GM19035 (cell line): ENCODE measurements at regions not wholly inside any gene's neighbourhood (a gene's known extent, or its start where the extent isn't known, plus 50 kb on each side); places are given as distances from the start of the nearest gene placed in this dataset.
"Not testable (repeated sequence)": the region's sequence is repeated elsewhere in the genome, so short reads cannot be mapped to it uniquely, and the experiment has no call there.

Experiments used
- ATAC-seq: cut with Tn5 transposase; IDR thresholded peaks from one replicate; pipeline ENCODE4 v1.9.1; 2021; ENCODE audit not compliant: unreplicated experiment

DNA sequence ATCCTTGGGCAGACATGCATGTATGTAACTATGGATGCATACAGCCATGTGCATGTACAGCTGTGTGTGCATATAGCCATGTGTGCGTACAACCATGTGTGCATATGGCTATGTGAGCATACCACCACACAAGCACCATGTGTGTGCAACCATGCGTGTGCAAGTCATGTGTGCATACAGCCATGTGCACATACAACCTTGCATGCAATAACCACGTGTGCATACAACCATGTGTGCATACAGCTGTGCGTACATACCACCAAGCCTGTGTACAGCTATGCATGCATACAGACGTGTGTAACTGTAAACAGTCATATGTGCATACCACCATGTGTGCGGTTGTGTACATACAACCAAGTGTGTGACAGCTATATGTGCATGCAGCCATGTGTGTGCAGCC lies 186.4 kb downstream of the LAT start:
- not testable (repeated sequence) for ATAC-seq

DNA sequence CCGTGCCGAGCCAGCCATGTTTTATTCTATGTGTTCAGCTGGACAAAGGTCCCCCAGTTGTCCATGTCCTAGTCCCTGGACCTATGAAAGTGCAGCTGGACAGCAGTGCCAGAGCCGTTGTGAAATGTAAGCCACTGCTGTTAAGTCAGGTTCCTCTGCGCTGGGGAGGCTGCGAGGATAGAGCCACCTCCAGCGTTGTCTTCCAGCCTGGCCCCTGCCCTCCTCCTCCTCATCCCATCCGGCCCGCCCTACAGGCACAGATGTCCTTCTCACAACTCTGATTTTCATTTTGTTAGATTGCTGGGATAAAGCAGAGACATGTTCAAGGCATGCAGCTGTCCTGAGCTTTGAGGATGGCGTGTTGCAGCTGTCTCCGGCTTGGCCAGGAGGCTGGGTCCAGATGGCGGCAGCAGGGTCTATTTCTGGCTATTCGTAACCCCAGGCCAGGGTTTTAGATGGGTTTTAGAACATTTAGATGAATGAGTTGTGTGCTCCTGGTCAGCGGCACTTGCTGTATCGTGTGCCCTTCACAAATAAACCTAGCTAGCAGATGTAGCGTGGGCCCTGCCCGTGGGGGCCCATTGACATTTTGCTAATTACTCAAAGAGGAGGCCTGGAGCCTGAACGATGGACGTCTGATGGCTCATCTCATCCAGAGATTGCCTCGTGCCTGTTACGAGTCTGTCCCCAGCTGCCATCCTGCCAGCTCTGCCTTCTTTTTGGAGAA lies 185.7 kb downstream of the LAT start:
- not testable (repeated sequence) for ATAC-seq

DNA sequence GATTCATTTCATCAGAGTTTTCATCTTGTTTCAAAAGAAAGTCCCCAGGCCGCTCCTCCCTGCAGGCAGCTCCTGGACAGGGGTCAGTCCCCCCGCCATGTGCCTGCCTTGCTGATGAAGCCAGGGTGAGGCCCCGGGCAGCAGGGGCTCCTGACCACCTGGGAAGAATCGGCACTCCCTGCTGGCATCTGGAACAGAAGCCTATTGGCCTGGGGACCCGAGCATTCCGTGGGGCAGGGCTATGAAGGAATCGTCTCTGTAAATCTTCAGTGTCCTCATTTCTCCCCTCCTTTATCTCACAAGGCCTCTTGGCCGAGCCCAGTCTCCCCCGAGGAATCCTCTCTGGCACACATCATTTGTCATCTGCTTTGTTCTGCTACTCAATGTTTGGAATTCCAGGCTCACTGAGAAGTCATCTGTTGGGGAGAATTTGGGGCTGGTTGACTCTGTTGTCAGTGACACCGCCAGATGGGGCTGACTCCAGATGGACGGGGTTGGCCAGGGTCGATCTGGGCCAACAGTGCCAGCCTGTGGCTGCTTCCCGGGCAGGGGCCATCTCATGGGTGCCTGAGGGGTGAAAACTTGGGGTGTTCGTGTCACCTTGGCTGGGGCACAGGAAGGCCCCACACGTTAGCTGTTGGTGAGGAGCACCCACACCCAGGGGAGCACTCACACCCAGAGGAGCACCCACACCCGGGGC lies 184.6 kb downstream of the LAT start:
- not testable (repeated sequence) for ATAC-seq

GRCh38 chr16:29168515-29169259 lies 183.8 kb downstream of the LAT start:
- ATAC-seq, result not testable (repeated sequence)

- not testable (repeated sequence) for ATAC-seq
Observed at GRCh38 chr16:29164442-29165089, 179.7 kb downstream of the LAT start.

- not testable (repeated sequence) for ATAC-seq
Observed at GRCh38 chr16:29160171-29160570, 175.3 kb downstream of the LAT start.

DNA sequence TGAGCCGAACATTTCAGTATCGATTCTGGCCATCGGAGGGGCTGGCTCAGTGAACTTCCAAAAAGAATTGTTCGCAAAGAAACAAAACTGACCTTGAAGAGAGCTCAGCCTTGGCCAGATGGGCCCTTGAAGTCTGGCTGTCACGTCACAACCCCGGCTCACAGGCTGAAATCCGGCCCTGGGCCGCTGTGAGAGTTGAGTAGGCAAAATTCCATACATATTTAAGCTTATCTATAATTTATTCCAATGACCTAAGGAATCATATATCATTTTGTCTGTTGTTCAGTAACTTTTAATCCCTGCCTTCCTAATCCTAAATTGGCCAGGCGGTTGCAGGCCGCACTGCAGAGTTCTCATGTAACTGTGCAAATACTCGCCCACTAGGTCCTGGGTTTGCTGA lies 174.8 kb downstream of the LAT start:
- not testable (repeated sequence) for ATAC-seq

GRCh38 chr16:29158785-29159184 lies 173.9 kb downstream of the LAT start:
- ATAC-seq, result no peak

- not testable (repeated sequence) for ATAC-seq
Observed at GRCh38 chr16:29158031-29158784, 173.4 kb downstream of the LAT start.

DNA sequence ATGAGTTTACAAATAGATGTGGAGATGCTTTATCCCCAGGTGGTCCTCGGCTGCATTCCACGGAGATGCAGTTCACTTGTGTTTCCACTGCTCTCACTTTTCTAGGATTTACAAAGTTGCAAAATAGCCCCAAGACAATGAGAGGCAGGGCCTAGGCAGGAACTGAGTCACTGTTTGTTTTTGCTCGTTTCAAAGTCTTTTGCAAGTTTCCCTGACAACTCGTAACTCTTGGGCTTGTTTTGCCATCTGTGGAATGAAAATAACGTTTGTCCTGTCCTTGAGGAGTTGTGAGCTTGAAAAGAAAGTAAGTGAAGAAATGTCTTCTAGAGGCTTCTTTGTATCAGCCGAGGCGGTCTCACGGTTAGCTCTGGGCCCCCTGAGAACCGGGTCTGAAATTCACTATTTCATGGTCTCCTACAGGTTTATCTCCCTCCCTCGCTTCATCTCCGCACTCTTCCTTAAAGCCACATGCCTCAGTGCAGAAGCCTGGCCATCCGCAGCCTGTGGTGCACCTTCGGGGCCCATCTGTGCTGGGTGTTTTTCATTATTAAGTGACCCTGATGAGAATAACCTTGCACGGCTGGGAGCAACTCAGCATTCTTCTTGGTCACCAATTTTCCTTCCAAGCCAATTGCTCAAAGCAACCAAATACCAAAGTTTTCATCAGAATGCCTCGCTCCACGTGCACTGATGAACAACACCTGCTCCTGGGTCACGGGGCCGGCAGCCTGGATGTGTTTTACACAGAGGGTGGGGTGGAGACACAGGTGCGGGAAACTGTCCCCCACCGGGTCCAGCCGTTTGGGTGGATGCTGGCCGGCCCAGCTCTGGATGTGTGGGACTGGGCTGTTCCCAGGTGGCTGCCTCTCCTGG lies 172.4 kb downstream of the LAT start:
- not testable (repeated sequence) for ATAC-seq

DNA sequence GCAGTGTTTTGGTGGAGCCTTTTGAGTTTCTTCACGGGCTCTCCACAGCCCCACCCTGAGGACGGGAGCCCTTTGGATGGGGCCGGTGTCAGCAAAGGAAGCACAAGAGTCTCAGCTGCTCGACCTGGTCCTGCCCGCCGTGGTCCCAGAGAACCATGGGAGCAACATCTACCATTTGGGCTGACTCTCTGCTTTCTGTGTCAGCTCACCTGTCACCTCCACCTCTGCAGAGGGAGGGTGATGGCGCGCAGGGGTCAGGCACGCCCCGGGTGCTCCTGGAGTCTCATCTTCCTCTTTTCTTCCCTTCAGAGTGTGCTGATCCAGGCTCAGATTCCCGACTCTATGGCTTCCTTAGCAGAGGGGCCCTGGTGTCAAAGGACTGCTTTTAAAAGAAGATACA lies 171.7 kb downstream of the LAT start:
- ATAC-seq, result no peak

- not testable (repeated sequence) for ATAC-seq
Observed at GRCh38 chr16:29155866-29156200, 171.0 kb downstream of the LAT start.

- not testable (repeated sequence) for ATAC-seq
Observed at GRCh38 chr16:29155131-29155865, 170.4 kb downstream of the LAT start.

GRCh38 chr16:29154676-29155121 lies 169.8 kb downstream of the LAT start:
- ATAC-seq, result no peak

DNA sequence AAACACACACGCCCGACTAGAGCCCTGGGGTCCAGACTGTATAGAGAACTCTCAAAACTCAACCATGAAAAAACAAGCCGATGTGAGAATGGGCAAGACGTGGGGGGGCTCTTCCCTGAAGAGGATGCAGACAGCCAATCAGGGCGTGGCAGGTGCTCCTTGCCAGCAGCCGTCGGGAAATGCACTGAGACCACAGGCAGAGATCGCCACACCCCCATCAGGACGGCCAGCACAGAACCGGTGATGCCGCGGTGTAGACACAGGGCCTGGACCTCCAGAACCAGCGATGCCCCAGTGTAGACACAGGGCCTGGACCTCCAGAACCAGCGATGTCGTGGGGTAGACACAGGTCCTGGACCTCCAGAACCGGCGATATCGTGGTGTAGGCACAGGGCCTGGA lies 169.2 kb downstream of the LAT start:
- ATAC-seq, result no peak

- not testable (repeated sequence) for ATAC-seq
Observed at GRCh38 chr16:29153307-29153706, 168.5 kb downstream of the LAT start.

GRCh38 chr16:29152544-29153031 lies 167.7 kb downstream of the LAT start:
- ATAC-seq, result not testable (repeated sequence)

- no peak for ATAC-seq
Observed at GRCh38 chr16:29151317-29151716, 166.5 kb downstream of the LAT start.

DNA sequence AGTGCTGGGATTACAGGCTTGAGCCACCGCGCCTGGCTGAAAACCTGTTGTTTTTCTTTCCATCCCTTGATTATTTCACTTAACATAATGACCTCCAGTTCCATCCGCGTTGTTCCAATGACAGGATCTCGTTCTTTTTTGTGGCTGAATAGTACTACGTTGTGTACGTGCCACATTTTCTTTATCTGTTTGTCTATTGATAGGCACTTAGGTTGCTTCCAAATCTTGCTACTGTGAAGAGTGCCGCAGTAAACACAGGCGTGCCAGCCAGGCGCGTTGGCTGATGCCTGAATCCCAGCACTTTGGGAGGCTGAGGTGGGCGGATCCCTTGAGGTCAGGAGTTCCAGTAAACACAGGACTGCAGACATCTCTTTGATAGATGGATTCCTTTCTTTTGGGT lies 165.1 kb downstream of the LAT start:
- not testable (repeated sequence) for ATAC-seq
